Heart left ventricle (tissue), 16 donors: ENCODE measurements at regions not wholly inside any gene's neighbourhood (a gene's known extent, or its start where the extent isn't known, plus 50 kb on each side); places are given as distances from the start of the nearest gene placed in this dataset.

Source experiments
- ATAC-seq, 4 donors: fragments of 200-7000 bp; cut with Tn5 transposase; one replicate each; pipeline ENCODE4 v1.9.1; 2020 to 2022; ENCODE audit warnings: moderate library complexity in 4 of 4, mild to moderate bottlenecking in 3 of 4, moderate number of reproducible peaks in 1 of 4
- DNase-seq, 5 donors: peaks; one replicate each; pipeline ENCODE4 v3.0.0-alpha.2; 2020
- H3K27ac ChIP-seq, 12 donors: fragments of 200-600 bp; sonication (generic) in 4 of 12; one replicate each; pipeline versions ENCODE4 v1.5.0 to v1.8.0; 2016 to 2022; ENCODE audit warnings: mild to moderate bottlenecking in 2 of 12
- H3K27me3 ChIP-seq, 9 donors: fragments of 200-600 bp; sonication (generic) in 2 of 9; one replicate each; pipeline versions ENCODE4 v1.5.1 to v1.8.0; 2016 to 2022; ENCODE audit warnings: mild to moderate bottlenecking in 3 of 9
- H3K36me3 ChIP-seq, 9 donors: fragments of 200-600 bp; sonication (generic) in 2 of 9; one replicate each; pipeline versions ENCODE4 v1.5.0 to v1.8.0; 2018 to 2022; ENCODE audit warnings: mild to moderate bottlenecking in 2 of 9
- H3K4me1 ChIP-seq, 12 donors: fragments of 200-600 bp; sonication (generic) in 4 of 12; one replicate each; pipeline versions ENCODE4 v1.5.0 to v1.8.0; 2016 to 2022; ENCODE audit warnings: mild to moderate bottlenecking in 3 of 12
- H3K4me3 ChIP-seq, 12 donors: fragments of 200-600 bp; sonication (generic) in 4 of 12; one replicate each; pipeline versions ENCODE4 v1.5.0 to v1.8.0; 2017 to 2022; ENCODE audit warnings: mild to moderate bottlenecking in 9 of 12, moderate library complexity in 4 of 12
- H3K9me3 ChIP-seq, 12 donors: fragments of 200-600 bp; sonication (generic) in 4 of 12; one replicate each; pipeline versions ENCODE4 v1.5.0 to v1.8.0; 2016 to 2022; ENCODE audit warnings: mild to moderate bottlenecking in 1 of 12
- CTCF ChIP-seq, 12 donors: fragments of 200-600 bp; sonication (generic) in 4 of 12; IDR thresholded peaks; one replicate each; pipeline versions ENCODE4 v1.5.0 to v1.8.0; 2018 to 2022; ENCODE audit warnings: antibody characterized with exemption in 12 of 12, mild to moderate bottlenecking in 5 of 12
- POLR2A ChIP-seq, 2 donors: fragments of 450-650 bp; IDR thresholded peaks; one replicate each; pipeline ENCODE4 v1.6.1; 2017; ENCODE audit warnings: antibody characterized with exemption in 2 of 2, mild to moderate bottlenecking in 2 of 2, moderate library complexity in 2 of 2
- WGBS, 4 donors: extraction: QIAGEN DNeasy Blood & Tissue Kit in 2 of 4; methylation state at CpG; one replicate each; pipeline versions ENCODE4 v1.1.5 to v1.1.7; 2013 to 2018; 5-methylcytosine and 5-hydroxymethylcytosine counted together
- intact Hi-C, 10 donors: fragments of 100-400 bp; cut with DNase I; formaldehyde crosslinking; loops; one replicate each; pipeline versions ENCODE4 v1.11.1 to v1.14.2; 2022
- donor health status: ischemic (EF 13 %, LVEDD 7.1; RV severe dilation, severe dysfunction).
- donor health status: healthy with polysubstance abuse.
- donor health status: DM: no; HTN: yes; CAD: no.
- donor health status: DM: no; HTN: no; CAD: no.
- donor health status: ischemic (EF 25% LVEDD 6.9; RV normal size, moderate dysfunction).
- donor health status: ischemic (EF 25% LVEDD 5.7; RV mildly dilated, moderate dysfunction).
- donor health status: healthy.
- donor health status: DM: yes; HTN: yes; CAD: no.
- donor health status: ischemic (EF 35%, LVEDD 5.7; RV mildly dilated, moderate dysfunction).
- donor health status: nonischemic (EF 11% LVEDD 7.7; RV severe dilation, severe dysfunction).
- donor health status: DM: yes; HTN: yes; CAD: no.
- donor health status: PGD.
- donor health status: ischemic (EF 29% LVEDD 5.4; RV normal size, mild dysfunction).
- donor health status: nonischemic (EF 23%, LVEDD 6.1; RV moderate dilation, normal function).

GRCh38 chr5:153099328-153099727 lies 391.1 kb upstream of the GRIA1 start:
- Histone ChIP-seq H3K4me3 (no peak overlapping the region), H3K27ac (no peak overlapping the region), H3K9me3 (peaks cover 0 to 3% (median 0%) of the 10 kb centered on the region in 12 donors), H3K27me3 (no peaks in the 10 kb centered on the region), H3K4me1 (peaks cover 0 to 4% (median 0%) of the 10 kb centered on the region in 12 donors), H3K36me3 (no peaks in the 10 kb centered on the region)
- TF ChIP-seq CTCF (IDR thresholded peaks at IDR 0.05) (no peak), POLR2A (IDR thresholded peaks at IDR 0.05) (no peak)
- DNase-seq (no peak), ATAC-seq (no peak)
- intact Hi-C loops = no loop called here
- 50 to 71% (median 53%) methylated on average over 1 of the region's 1 CpG for WGBS, 4 donors

- WGBS, 4 donors = 74 to 79% (median 75%) methylated on average over 3 of the region's 3 CpGs
- TF ChIP-seq CTCF (IDR thresholded peaks at IDR 0.05) = no peak
- TF ChIP-seq POLR2A (IDR thresholded peaks at IDR 0.05) = no peak
- peaks cover 0 to 7% (median 0%) of the 10 kb centered on the region in 12 donors for H3K9me3 ChIP-seq
- H3K4me1 ChIP-seq = peaks cover 0 to 2% (median 0%) of the 10 kb centered on the region in 12 donors
- no peak overlapping the region for H3K27ac ChIP-seq
- DNase-seq = no peak
- intact Hi-C loops = no loop called here
- H3K27me3 ChIP-seq = no peaks in the 10 kb centered on the region
- no peak for ATAC-seq
- no peak overlapping the region for H3K4me3 ChIP-seq
- H3K36me3 ChIP-seq = no peaks in the 10 kb centered on the region
Measured at GRCh38 chr5:153101235-153102180, 389.0 kb upstream of the GRIA1 start.

GRCh38 chr5:153116916-153117315 lies 373.6 kb upstream of the GRIA1 start:
- DNase-seq (no peak), ATAC-seq (no peak)
- Histone ChIP-seq H3K36me3 (no peaks in the 10 kb centered on the region), H3K4me3 (no peak overlapping the region), H3K27me3 (peaks cover 0 to 3% (median 0%) of the 10 kb centered on the region in 9 donors), H3K9me3 (no peaks in the 10 kb centered on the region), H3K4me1 (no peaks in the 10 kb centered on the region), H3K27ac (no peak overlapping the region)
- intact Hi-C loops = no loop called here
- 58 to 71% (median 62%) methylated on average over 1 of the region's 1 CpG for WGBS, 4 donors
- no peak for TF ChIP-seq POLR2A (IDR thresholded peaks at IDR 0.05)
- TF ChIP-seq CTCF (IDR thresholded peaks at IDR 0.05) = no peak

- ATAC-seq (no peak), DNase-seq (no peak)
- no peaks in the 10 kb centered on the region for H3K36me3 ChIP-seq
- intact Hi-C loops = no loop called here
- H3K4me1 ChIP-seq = no peaks in the 10 kb centered on the region
- TF ChIP-seq CTCF (IDR thresholded peaks at IDR 0.05) (no peak), POLR2A (IDR thresholded peaks at IDR 0.05) (no peak)
- no peak overlapping the region for H3K27ac ChIP-seq
- peaks cover 0 to 3% (median 0%) of the 10 kb centered on the region in 9 donors for H3K27me3 ChIP-seq
- no peaks in the 10 kb centered on the region for H3K9me3 ChIP-seq
- H3K4me3 ChIP-seq = no peak overlapping the region
- WGBS, 4 donors = 76 to 83% (median 82%) methylated on average over 1 of the region's 1 CpG
Measured at GRCh38 chr5:153118018-153118417, 372.5 kb upstream of the GRIA1 start.
